ENCODE measurements at regions not wholly inside any gene's neighbourhood (a gene's known extent, or its start where the extent isn't known, plus 50 kb on each side); places are given as distances from the start of the nearest gene placed in this dataset.

DNA sequence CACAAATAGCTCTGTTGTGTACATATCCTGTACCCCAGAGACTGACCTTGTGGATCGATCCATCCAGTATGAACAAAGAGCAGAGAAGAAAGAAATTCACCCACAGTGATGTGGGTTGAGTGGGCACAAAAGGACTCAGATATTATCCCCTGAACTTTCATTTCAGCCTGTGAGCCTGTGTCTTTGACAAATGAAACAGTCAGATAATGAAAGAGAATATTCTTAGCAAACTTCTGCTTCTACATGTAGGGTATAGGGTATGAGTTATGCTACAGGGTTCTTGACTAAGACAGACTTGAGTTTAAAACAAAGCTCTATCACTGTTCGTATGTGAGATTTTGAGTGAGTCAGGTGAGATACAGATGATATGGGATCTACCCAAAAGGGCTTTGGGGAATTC lies 359.7 kb downstream of the MAFB start:
- no peaks in the 10 kb centered on the region for H3K9me3 ChIP-seq (ENCODE audit: insufficient read depth, low read depth)
- ChIA-PET POLR2A (ENCODE audit: unreplicated experiment) (no interaction called here), CTCF (no interaction called here)
- H3K4me1 ChIP-seq (replicated peaks; ENCODE audit: insufficient read depth): no peaks in the 10 kb centered on the region
- no peaks in the 10 kb centered on the region for H3K79me2 ChIP-seq (ENCODE audit: low read depth)
- H3K36me3 ChIP-seq (ENCODE audit: low read depth): no peaks in the 10 kb centered on the region
- DNase-seq: no peak
- H3F3A ChIP-seq (ENCODE audit: insufficient read depth, low read depth): no peaks in the 10 kb centered on the region
- no peak overlapping the region for H2AFZ ChIP-seq
- H3K9me2 ChIP-seq (ENCODE audit: insufficient read depth): no peaks in the 10 kb centered on the region
- no peak overlapping the region for H3K4me3 ChIP-seq
- BruUV-seq (replicated peaks): no TSS peak
- H3K27me3 ChIP-seq (ENCODE audit: insufficient read depth, low read depth): no peaks in the 10 kb centered on the region
- no peak overlapping the region for H3K4me2 ChIP-seq
- no peak for TF ChIP-seq EZH2 (IDR thresholded peaks at IDR 0.05; ENCODE audit: low read depth)
- TF ChIP-seq, protein P1, sequence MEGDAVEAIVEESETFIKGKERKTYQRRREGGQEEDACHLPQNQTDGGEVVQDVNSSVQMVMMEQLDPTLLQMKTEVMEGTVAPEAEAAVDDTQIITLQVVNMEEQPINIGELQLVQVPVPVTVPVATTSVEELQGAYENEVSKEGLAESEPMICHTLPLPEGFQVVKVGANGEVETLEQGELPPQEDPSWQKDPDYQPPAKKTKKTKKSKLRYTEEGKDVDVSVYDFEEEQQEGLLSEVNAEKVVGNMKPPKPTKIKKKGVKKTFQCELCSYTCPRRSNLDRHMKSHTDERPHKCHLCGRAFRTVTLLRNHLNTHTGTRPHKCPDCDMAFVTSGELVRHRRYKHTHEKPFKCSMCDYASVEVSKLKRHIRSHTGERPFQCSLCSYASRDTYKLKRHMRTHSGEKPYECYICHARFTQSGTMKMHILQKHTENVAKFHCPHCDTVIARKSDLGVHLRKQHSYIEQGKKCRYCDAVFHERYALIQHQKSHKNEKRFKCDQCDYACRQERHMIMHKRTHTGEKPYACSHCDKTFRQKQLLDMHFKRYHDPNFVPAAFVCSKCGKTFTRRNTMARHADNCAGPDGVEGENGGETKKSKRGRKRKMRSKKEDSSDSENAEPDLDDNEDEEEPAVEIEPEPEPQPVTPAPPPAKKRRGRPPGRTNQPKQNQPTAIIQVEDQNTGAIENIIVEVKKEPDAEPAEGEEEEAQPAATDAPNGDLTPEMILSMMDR (conservative IDR thresholded peaks at IDR 0.05): no peak
- H3K27ac ChIP-seq: no peak overlapping the region
- intact Hi-C loops (cut with micrococcal nuclease; ENCODE audit: unreplicated experiment): no loop called here
- no peaks in the 10 kb centered on the region for H4K20me1 ChIP-seq (ENCODE audit: insufficient read depth)

DNA sequence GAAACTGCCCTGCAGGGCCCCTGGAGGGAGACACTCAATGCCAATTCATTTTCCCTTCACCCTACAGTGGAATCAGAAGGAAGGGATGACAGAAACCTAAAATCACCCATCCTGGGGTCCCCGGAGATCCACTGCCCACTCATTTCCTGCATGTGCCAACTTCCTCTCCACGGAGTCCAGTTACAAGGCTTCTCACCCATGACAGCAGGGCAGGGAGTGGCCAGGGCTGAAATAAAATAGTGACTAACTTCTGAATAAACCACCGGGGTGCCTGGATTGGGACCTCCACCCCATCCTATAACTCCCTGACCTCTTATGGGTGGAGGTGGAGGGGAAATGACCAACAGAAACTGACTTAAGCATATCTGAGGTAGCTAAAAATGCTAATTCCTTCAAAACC lies 362.3 kb downstream of the MAFB start:
- Histone ChIP-seq H2AFZ (no peak overlapping the region), H3K4me1 (replicated peaks; ENCODE audit: insufficient read depth) (no peaks in the 10 kb centered on the region), H3K4me3 (no peak overlapping the region), H3K36me3 (ENCODE audit: low read depth) (no peaks in the 10 kb centered on the region), H3F3A (ENCODE audit: insufficient read depth, low read depth) (no peaks in the 10 kb centered on the region), H3K79me2 (ENCODE audit: low read depth) (no peaks in the 10 kb centered on the region), H3K27ac (no peak overlapping the region), H3K4me2 (no peak overlapping the region), H3K27me3 (ENCODE audit: insufficient read depth, low read depth) (no peaks in the 10 kb centered on the region), H4K20me1 (ENCODE audit: insufficient read depth) (no peaks in the 10 kb centered on the region), H3K9me2 (ENCODE audit: insufficient read depth) (no peaks in the 10 kb centered on the region), H3K9me3 (ENCODE audit: insufficient read depth, low read depth) (no peaks in the 10 kb centered on the region)
- no peak for DNase-seq
- ChIA-PET CTCF (no interaction called here), POLR2A (ENCODE audit: unreplicated experiment) (no interaction called here)
- TF ChIP-seq, protein P1 (conservative IDR thresholded peaks at IDR 0.05): no peak
- TF ChIP-seq EZH2 (IDR thresholded peaks at IDR 0.05; ENCODE audit: low read depth): no peak
- intact Hi-C loops (cut with micrococcal nuclease; ENCODE audit: unreplicated experiment): no loop called here
- BruUV-seq (replicated peaks): no TSS peak

DNA sequence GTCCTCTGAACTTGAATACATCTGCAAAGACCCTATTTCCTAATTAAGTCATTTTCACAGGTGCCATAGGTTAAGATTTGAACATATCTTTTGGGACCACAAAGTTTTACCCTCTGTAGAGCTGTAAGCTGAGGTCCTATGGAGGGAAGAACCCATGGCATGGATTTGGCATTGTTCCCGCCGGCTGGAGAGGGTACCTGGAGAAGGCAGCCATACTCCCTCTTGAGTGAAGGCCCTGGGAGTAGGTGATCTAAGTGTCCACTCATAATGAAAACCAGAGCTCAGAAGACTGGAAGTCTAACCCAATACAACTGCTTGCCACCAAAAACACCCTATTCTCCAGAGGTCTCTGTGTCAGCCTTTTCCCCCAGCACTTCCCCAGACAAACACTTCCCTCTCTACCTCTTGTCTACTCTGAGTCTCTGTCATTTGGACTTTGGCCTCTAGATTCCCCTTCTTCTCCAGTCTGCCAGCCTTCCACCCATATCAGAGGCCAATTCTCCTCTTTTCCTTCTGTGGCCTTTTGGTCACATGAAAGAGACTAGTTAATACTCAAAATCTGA lies 363.9 kb downstream of the MAFB start:
- H3K36me3 ChIP-seq (ENCODE audit: low read depth): no peaks in the 10 kb centered on the region
- no peak overlapping the region for H3K4me3 ChIP-seq
- no peak overlapping the region for H3K4me2 ChIP-seq
- ChIA-PET POLR2A (ENCODE audit: unreplicated experiment) (no interaction called here), CTCF (no interaction called here)
- no peak for DNase-seq
- H2AFZ ChIP-seq: no peak overlapping the region
- no peak for TF ChIP-seq EZH2 (IDR thresholded peaks at IDR 0.05; ENCODE audit: low read depth)
- TF ChIP-seq, protein P1 (conservative IDR thresholded peaks at IDR 0.05): no peak
- no peaks in the 10 kb centered on the region for H3F3A ChIP-seq (ENCODE audit: insufficient read depth, low read depth)
- no peaks in the 10 kb centered on the region for H4K20me1 ChIP-seq (ENCODE audit: insufficient read depth)
- no TSS peak for BruUV-seq (replicated peaks)
- intact Hi-C loops (cut with micrococcal nuclease; ENCODE audit: unreplicated experiment): no loop called here
- H3K9me2 ChIP-seq (ENCODE audit: insufficient read depth): no peaks in the 10 kb centered on the region
- no peaks in the 10 kb centered on the region for H3K79me2 ChIP-seq (ENCODE audit: low read depth)
- no peak overlapping the region for H3K27ac ChIP-seq
- H3K9me3 ChIP-seq (ENCODE audit: insufficient read depth, low read depth): no peaks in the 10 kb centered on the region
- H3K4me1 ChIP-seq (replicated peaks; ENCODE audit: insufficient read depth): no peaks in the 10 kb centered on the region
- H3K27me3 ChIP-seq (ENCODE audit: insufficient read depth, low read depth): no peaks in the 10 kb centered on the region
